ENCODE measurements at regions not wholly inside any gene's neighbourhood (a gene's known extent, or its start where the extent isn't known, plus 50 kb on each side); places are given as distances from the start of the nearest gene placed in this dataset.

GRCh38 chr3:124207077-124207476 is 215.2 kb upstream of the ROPN1 start:
- TF ChIP-seq YY1 (IDR thresholded peaks at IDR 0.05; ENCODE audit: insufficient read depth, insufficient read length) (no peak), SUZ12 (IDR thresholded peaks at IDR 0.05; ENCODE audit: extremely low read depth, insufficient read depth, insufficient read length) (no peak), ZNF274 (IDR thresholded peaks at IDR 0.05; ENCODE audit: low read depth, low read length) (no peak)
- no peaks in the 10 kb centered on the region for H3K9me3 ChIP-seq (ENCODE audit: insufficient read depth, low read length)
- no peak overlapping the region for H3K9ac ChIP-seq (ENCODE audit: insufficient read length, low read depth)
- H3K4me1 ChIP-seq (ENCODE audit: insufficient read depth, insufficient read length), result peaks cover 6% of the 10 kb centered on the region
- H3K36me3 ChIP-seq (ENCODE audit: insufficient read depth, insufficient read length, low read length), result no peaks in the 10 kb centered on the region
- H3K27me3 ChIP-seq (ENCODE audit: insufficient read depth, insufficient read length), result no peaks in the 10 kb centered on the region
- no peak for DNase-seq (ENCODE audit: low read depth, low spot score)
- no peak overlapping the region for H3K4me3 ChIP-seq (ENCODE audit: insufficient read length, low read depth)

- Histone ChIP-seq H3K27me3 (ENCODE audit: insufficient read depth, insufficient read length) (no peaks in the 10 kb centered on the region), H3K4me1 (ENCODE audit: insufficient read depth, insufficient read length) (peaks cover 5% of the 10 kb centered on the region), H3K9me3 (ENCODE audit: insufficient read depth, low read length) (no peaks in the 10 kb centered on the region), H3K9ac (ENCODE audit: insufficient read length, low read depth) (no peak overlapping the region), H3K36me3 (ENCODE audit: insufficient read depth, insufficient read length, low read length) (no peaks in the 10 kb centered on the region), H3K4me3 (ENCODE audit: insufficient read length, low read depth) (no peak overlapping the region)
- DNase-seq (ENCODE audit: low read depth, low spot score), result no peak
- TF ChIP-seq ZNF274 (IDR thresholded peaks at IDR 0.05; ENCODE audit: low read depth, low read length), result no peak
- no peak for TF ChIP-seq YY1 (IDR thresholded peaks at IDR 0.05; ENCODE audit: insufficient read depth, insufficient read length)
- no peak for TF ChIP-seq SUZ12 (IDR thresholded peaks at IDR 0.05; ENCODE audit: extremely low read depth, insufficient read depth, insufficient read length)
Observed at GRCh38 chr3:124207873-124208485, 216.1 kb upstream of the ROPN1 start.

- DNase-seq (ENCODE audit: low read depth, low spot score), result no peak
- Histone ChIP-seq H3K4me3 (ENCODE audit: insufficient read length, low read depth) (no peak overlapping the region), H3K27me3 (ENCODE audit: insufficient read depth, insufficient read length) (no peaks in the 10 kb centered on the region), H3K36me3 (ENCODE audit: insufficient read depth, insufficient read length, low read length) (no peaks in the 10 kb centered on the region), H3K9me3 (ENCODE audit: insufficient read depth, low read length) (no peaks in the 10 kb centered on the region), H3K4me1 (ENCODE audit: insufficient read depth, insufficient read length) (no peaks in the 10 kb centered on the region), H3K9ac (ENCODE audit: insufficient read length, low read depth) (no peak overlapping the region)
- TF ChIP-seq ZNF274 (IDR thresholded peaks at IDR 0.05; ENCODE audit: low read depth, low read length) (no peak), YY1 (IDR thresholded peaks at IDR 0.05; ENCODE audit: insufficient read depth, insufficient read length) (no peak), SUZ12 (IDR thresholded peaks at IDR 0.05; ENCODE audit: extremely low read depth, insufficient read depth, insufficient read length) (no peak)
Observed at GRCh38 chr3:124209426-124209825, 217.5 kb upstream of the ROPN1 start.

GRCh38 chr3:124210899-124211298 is 219.0 kb upstream of the ROPN1 start:
- H3K9ac ChIP-seq (ENCODE audit: insufficient read length, low read depth), result no peak overlapping the region
- no peaks in the 10 kb centered on the region for H3K4me1 ChIP-seq (ENCODE audit: insufficient read depth, insufficient read length)
- TF ChIP-seq SUZ12 (IDR thresholded peaks at IDR 0.05; ENCODE audit: extremely low read depth, insufficient read depth, insufficient read length) (no peak), YY1 (IDR thresholded peaks at IDR 0.05; ENCODE audit: insufficient read depth, insufficient read length) (no peak)
- no peaks in the 10 kb centered on the region for H3K9me3 ChIP-seq (ENCODE audit: insufficient read depth, low read length)
- no peak for DNase-seq (ENCODE audit: low read depth, low spot score)
- H3K27me3 ChIP-seq (ENCODE audit: insufficient read depth, insufficient read length), result no peaks in the 10 kb centered on the region
- H3K36me3 ChIP-seq (ENCODE audit: insufficient read depth, insufficient read length, low read length), result no peaks in the 10 kb centered on the region
- H3K4me3 ChIP-seq (ENCODE audit: insufficient read length, low read depth), result no peak overlapping the region

- no peaks in the 10 kb centered on the region for H3K27me3 ChIP-seq (ENCODE audit: insufficient read depth, insufficient read length)
Observed at GRCh38 chr3:124213641-124214040, 221.7 kb upstream of the ROPN1 start.

GRCh38 chr3:124217542-124217941 is 225.6 kb upstream of the ROPN1 start:
- DNase-seq (ENCODE audit: low read depth, low spot score), result peak; percentile 68
- no peak overlapping the region for H3K9ac ChIP-seq (ENCODE audit: insufficient read length, low read depth)
- no peak overlapping the region for H3K4me3 ChIP-seq (ENCODE audit: insufficient read length, low read depth)
- no peaks in the 10 kb centered on the region for H3K27me3 ChIP-seq (ENCODE audit: insufficient read depth, insufficient read length)
- no peaks in the 10 kb centered on the region for H3K9me3 ChIP-seq (ENCODE audit: insufficient read depth, low read length)
- TF ChIP-seq SUZ12 (IDR thresholded peaks at IDR 0.05; ENCODE audit: extremely low read depth, insufficient read depth, insufficient read length), result no peak
- no peak for TF ChIP-seq ZNF274 (IDR thresholded peaks at IDR 0.05; ENCODE audit: low read depth, low read length)
- no peak for TF ChIP-seq YY1 (IDR thresholded peaks at IDR 0.05; ENCODE audit: insufficient read depth, insufficient read length)
- no peaks in the 10 kb centered on the region for H3K4me1 ChIP-seq (ENCODE audit: insufficient read depth, insufficient read length)
- H3K36me3 ChIP-seq (ENCODE audit: insufficient read depth, insufficient read length, low read length), result no peaks in the 10 kb centered on the region

More at GRCh38 chr3:124213641-124214040, 221.7 kb upstream of the ROPN1 start:
- DNase-seq (ENCODE audit: low read depth, low spot score), result no peak
- no peaks in the 10 kb centered on the region for H3K9me3 ChIP-seq (ENCODE audit: insufficient read depth, low read length)
- no peak for TF ChIP-seq YY1 (IDR thresholded peaks at IDR 0.05; ENCODE audit: insufficient read depth, insufficient read length)
- H3K4me3 ChIP-seq (ENCODE audit: insufficient read length, low read depth), result no peak overlapping the region
- no peaks in the 10 kb centered on the region for H3K36me3 ChIP-seq (ENCODE audit: insufficient read depth, insufficient read length, low read length)
- no peaks in the 10 kb centered on the region for H3K4me1 ChIP-seq (ENCODE audit: insufficient read depth, insufficient read length)
- H3K9ac ChIP-seq (ENCODE audit: insufficient read length, low read depth), result no peak overlapping the region

- no peak overlapping the region for H3K9ac ChIP-seq (ENCODE audit: insufficient read length, low read depth)
- H3K27me3 ChIP-seq (ENCODE audit: insufficient read depth, insufficient read length), result no peaks in the 10 kb centered on the region
- H3K4me1 ChIP-seq (ENCODE audit: insufficient read depth, insufficient read length), result no peaks in the 10 kb centered on the region
- H3K9me3 ChIP-seq (ENCODE audit: insufficient read depth, low read length), result no peaks in the 10 kb centered on the region
- H3K4me3 ChIP-seq (ENCODE audit: insufficient read length, low read depth), result no peak overlapping the region
- TF ChIP-seq ZNF274 (IDR thresholded peaks at IDR 0.05; ENCODE audit: low read depth, low read length) (no peak), YY1 (IDR thresholded peaks at IDR 0.05; ENCODE audit: insufficient read depth, insufficient read length) (no peak), SUZ12 (IDR thresholded peaks at IDR 0.05; ENCODE audit: extremely low read depth, insufficient read depth, insufficient read length) (no peak)
- DNase-seq (ENCODE audit: low read depth, low spot score), result no peak
- H3K36me3 ChIP-seq (ENCODE audit: insufficient read depth, insufficient read length, low read length), result no peaks in the 10 kb centered on the region
Observed at GRCh38 chr3:124221422-124221821, 229.5 kb upstream of the ROPN1 start.
